ENCODE measurements at regions not wholly inside any gene's neighbourhood (a gene's known extent, or its start where the extent isn't known, plus 50 kb on each side); places are given as distances from the start of the nearest gene placed in this dataset.

DNA sequence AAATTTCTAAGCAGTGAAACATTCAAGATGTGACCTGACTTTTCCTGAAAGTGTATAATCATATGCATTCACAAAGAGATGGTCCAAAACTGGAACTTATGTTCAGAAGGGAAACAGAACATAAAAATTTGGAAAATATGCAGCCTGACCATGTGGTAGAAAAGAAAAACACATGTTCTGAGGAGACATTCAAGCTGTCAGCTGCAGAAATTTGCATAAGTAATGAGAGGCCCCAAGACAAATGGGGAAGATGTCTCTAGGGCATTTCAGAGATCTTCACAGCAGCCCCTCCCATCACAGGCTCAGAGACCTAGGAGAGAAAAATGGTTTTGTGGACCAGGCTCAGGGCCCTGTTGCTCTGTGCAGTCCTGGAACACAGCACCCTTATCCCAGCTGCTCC, 123.8 kb downstream of the RPIA start:
- no peaks in the 10 kb centered on the region for H3K36me3 ChIP-seq (ENCODE audit: control insufficient read depth in 2 of 2, insufficient read depth in 2 of 2, low read length in 1 of 2)
- no peaks in the 10 kb centered on the region for H3K4me1 ChIP-seq (ENCODE audit: control insufficient read depth, insufficient read depth, low read length)
- no peak overlapping the region for H3K4me2 ChIP-seq (ENCODE audit: control insufficient read depth, insufficient read depth)
- no peak for FAIRE-seq
- no TSS peak for BruUV-seq (replicated peaks)
- intact Hi-C loops (cut with micrococcal nuclease; ENCODE audit: unreplicated experiment) (no loop called here), in situ Hi-C loops (cut with MboI) (no loop called here)
- ChIA-PET RAD21 (ENCODE audit: unreplicated experiment) (no interaction called here), CTCF (no interaction called here), POLR2A (no interaction called here), SMC1A (ENCODE audit: uncharacterized antibody, unreplicated experiment) (no interaction called here)
- DNase-seq (ENCODE audit: low read depth, low spot score): no peak
- no peaks in the 10 kb centered on the region for H4K20me1 ChIP-seq (ENCODE audit: control insufficient read depth, insufficient read depth)
- no peak overlapping the region for H3K9ac ChIP-seq (ENCODE audit: control insufficient read depth, insufficient read depth, low read length)
- ATAC-seq: no peak
- H2AFZ ChIP-seq (ENCODE audit: control insufficient read depth, low read depth, low read length): no peak overlapping the region
- no peak overlapping the region for H3K4me3 ChIP-seq
- no peaks in the 10 kb centered on the region for H3K79me2 ChIP-seq (ENCODE audit: control insufficient read depth, insufficient read depth, low read length)
- H3K27me3 ChIP-seq (replicated peaks in 1 of 2; ENCODE audit: control insufficient read depth in 2 of 2, insufficient read depth in 2 of 2, low read length in 1 of 2): no peaks in the 10 kb centered on the region
- TF ChIP-seq, protein P1, sequence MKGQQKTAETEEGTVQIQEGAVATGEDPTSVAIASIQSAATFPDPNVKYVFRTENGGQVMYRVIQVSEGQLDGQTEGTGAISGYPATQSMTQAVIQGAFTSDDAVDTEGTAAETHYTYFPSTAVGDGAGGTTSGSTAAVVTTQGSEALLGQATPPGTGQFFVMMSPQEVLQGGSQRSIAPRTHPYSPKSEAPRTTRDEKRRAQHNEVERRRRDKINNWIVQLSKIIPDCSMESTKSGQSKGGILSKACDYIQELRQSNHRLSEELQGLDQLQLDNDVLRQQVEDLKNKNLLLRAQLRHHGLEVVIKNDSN (IDR thresholded peaks at IDR 0.05; ENCODE audit: borderline replicate concordance, extremely low read length, insufficient read depth, low read depth, low read length): no peak
- TF ChIP-seq IKZF1 (conservative IDR thresholded peaks at IDR 0.05) (no peak), ZNF274 (IDR thresholded peaks at IDR 0.05; ENCODE audit: insufficient read depth, insufficient read length) (no peak), CBX5 (IDR thresholded peaks at IDR 0.05; ENCODE audit: low read depth) (no peak), CEBPZ (IDR thresholded peaks at IDR 0.05; ENCODE audit: low read depth, low read length) (no peak)
- H3K9me3 ChIP-seq (replicated peaks; ENCODE audit: control insufficient read depth, insufficient read depth, low read length): peaks cover 2% of the 10 kb centered on the region
- no peak overlapping the region for H3K27ac ChIP-seq (ENCODE audit: control insufficient read depth, insufficient read depth)
